K562 (cell line): ENCODE measurements at regions not wholly inside any gene's neighbourhood (a gene's known extent, or its start where the extent isn't known, plus 50 kb on each side); places are given as distances from the start of the nearest gene placed in this dataset.
A peak's percentile ranks its signal among the peaks of the same experiment; 100 is the strongest.

Experiments
- ATAC-seq: fragments of 200-7000 bp; cut with Tn5 transposase; 3 replicates; pipeline ENCODE4 v1.9.1; 2020; ENCODE audit warnings: moderate library complexity
- BruUV-seq: library from RNA; stranded (reverse); fragments of 400-500 nt; replicated peaks from 2 replicates; lab custom pipeline; 2021; lab: Mats Ljungman, UMichigan
- CTCF ChIA-PET: fragments of 300-600 bp; formaldehyde crosslinking; extraction: SDS; loops from one replicate; lab custom pipeline; 2021; ENCODE audit warnings: low intra/inter-chr PET ratio; lab: Yijun Ruan, JAX
- POLR2A ChIA-PET: fragments of 300-600, 350-650 bp; sonication (Branson Sonifier 250); formaldehyde crosslinking; extraction: SDS; loops from one replicate; lab custom pipeline; 2021; ENCODE audit warnings: antibody characterized with exemption, inconsistent platforms; lab: Yijun Ruan, JAX
- DNase-seq, 4 experiments: peaks; one replicate each; pipeline versions ENCODE4 v3.0.0 to v3.0.0-alpha.2; 2011 to 2018; ENCODE audit warnings: low spot score in 3 of 4, mixed read lengths in 3 of 4; ENCODE audit errors: extremely low read depth in 1 of 4
- FAIRE-seq: peaks from 2 replicates; lab custom pipeline; 2011; peaks lifted over from hg19 to GRCh38; lab: Jason Lieb, UNC
- H2AFZ ChIP-seq: 2 replicates; pipeline ENCODE4 v1.6.0; 2011; ENCODE audit warnings: low read depth, low read length, control low read depth, inconsistent platforms
- H3K27ac ChIP-seq: fragments of 200-600 bp; 3 replicates; pipeline ENCODE4 v1.8.0; 2011; ENCODE audit warnings: low read depth, mild to moderate bottlenecking, control low read depth, inconsistent platforms, low read length, moderate library complexity, mixed read lengths; ENCODE audit errors: extremely low read depth
- H3K27me3 ChIP-seq, 2 experiments: fragments of 300-600 bp in 1 of 2; 2 replicates in 1 of 2; 3 replicates in 1 of 2; pipeline versions ENCODE4 v1.6.0 to v1.8.0; 2011; ENCODE audit warnings: inconsistent platforms in 2 of 2, low read length in 2 of 2, mild to moderate bottlenecking in 1 of 2, mixed read lengths in 1 of 2, moderate library complexity in 1 of 2; ENCODE audit not compliant: control insufficient read depth in 2 of 2, insufficient read depth in 2 of 2
- H3K36me3 ChIP-seq: fragments of 300-600 bp; 3 replicates; pipeline ENCODE4 v1.8.0; 2011; ENCODE audit warnings: mild to moderate bottlenecking, low read length, inconsistent platforms; ENCODE audit not compliant: control insufficient read depth, insufficient read depth
- H3K4me1 ChIP-seq, 2 experiments: fragments of 200-600 bp in 1 of 2; replicated peaks in 1 of 2; 2 replicates in 1 of 2; 3 replicates in 1 of 2; pipeline versions ENCODE4 v1.5.1 to v1.8.0; 2011; ENCODE audit warnings: inconsistent platforms in 2 of 2, low read length in 2 of 2, mild to moderate bottlenecking in 1 of 2, mixed read lengths in 1 of 2, moderate library complexity in 1 of 2; ENCODE audit not compliant: control insufficient read depth in 2 of 2, insufficient read depth in 2 of 2
- H3K4me2 ChIP-seq: 2 replicates; pipeline ENCODE4 v1.6.1; 2011; ENCODE audit warnings: low read length, control low read depth, inconsistent platforms, mixed read lengths; ENCODE audit not compliant: insufficient read depth
- H3K4me3 ChIP-seq: fragments of 200-600 bp; sonication (generic), shearing (Covaris generic); 2 replicates; pipeline ENCODE4 v1.5.1; 2016; ENCODE audit warnings: control low read depth, inconsistent platforms
- H3K79me2 ChIP-seq: fragments of 200-600 bp; 3 replicates; pipeline ENCODE4 v1.8.0; 2011; ENCODE audit warnings: low read length, inconsistent platforms; ENCODE audit not compliant: control insufficient read depth, insufficient read depth
- H3K9ac ChIP-seq, 2 experiments: 2 replicates each; pipeline versions ENCODE4 v1.6.0 to v1.6.1; 2011; ENCODE audit warnings: low read depth in 2 of 2, low read length in 2 of 2, control low read depth in 1 of 2, inconsistent platforms in 1 of 2, mild to moderate bottlenecking in 1 of 2, mixed read lengths in 1 of 2; ENCODE audit not compliant: insufficient read depth in 1 of 2
- H3K9me1 ChIP-seq: one replicate; pipeline ENCODE4 v1.6.0; 2011; ENCODE audit warnings: inconsistent platforms, mild to moderate bottlenecking, low read length, moderate library complexity; ENCODE audit not compliant: control insufficient read depth, insufficient read depth
- H3K9me3 ChIP-seq: replicated peaks from 2 replicates; pipeline ENCODE4 v1.5.1; 2011; ENCODE audit warnings: low read depth, low read length, inconsistent platforms; ENCODE audit not compliant: control insufficient read depth, insufficient read depth
- H4K20me1 ChIP-seq: replicated peaks from 2 replicates; pipeline ENCODE4 v1.6.1; 2011; ENCODE audit warnings: low read length, inconsistent platforms, mixed read lengths; ENCODE audit not compliant: control insufficient read depth, insufficient read depth
- ELF4 ChIP-seq: fragments of 450-650 bp; formaldehyde crosslinking; IDR thresholded peaks from 2 replicates; pipeline ENCODE4 v1.4.0; 2022; ENCODE audit warnings: missing genetic modification characterization
- WGBS: fragments of 100-300 bp; shearing (Covaris generic); methylation state at CpG from one replicate; pipeline ENCODE4 v1.1.6; 2016; ENCODE audit warnings: low coverage, mixed read lengths; ENCODE audit not compliant: insufficient coverage; ENCODE audit errors: missing lambda C conversion rate; 5-methylcytosine and 5-hydroxymethylcytosine counted together
- in situ Hi-C: fragments of 300-500 bp; cut with MboI; formaldehyde crosslinking; loops from 4 replicates; pipeline ENCODE4 v1.15.0; 2018; ENCODE audit warnings: inconsistent platforms, mixed read lengths
- intact Hi-C: fragments of 100-400 bp; cut with micrococcal nuclease; formaldehyde crosslinking; loops from 2 replicates; pipeline ENCODE4 v1.14.2; 2022
- TF ChIP-seq, protein P1 (sequence below), 3 experiments: fragments of 200-800 bp in 1 of 3; fragments of 250-450 bp in 1 of 3; fragments of 450-650 bp in 1 of 3; sonication (Bioruptor Pico) in 1 of 3; sonication (Bioruptor generic) in 1 of 3; formaldehyde crosslinking in 1 of 3; IDR thresholded peaks; 2 replicates each; pipeline versions ENCODE4 v1.6.1 to v1.8.0; 2016 to 2022; ENCODE audit warnings: mild to moderate bottlenecking in 2 of 3, missing genetic modification characterization in 2 of 3, missing compliant biosample characterization in 1 of 3, moderate library complexity in 1 of 3
- TF ChIP-seq, protein P2 (sequence below): fragments of 200-800 bp; sonication (Bioruptor generic); IDR thresholded peaks from 2 replicates; pipeline ENCODE4 v1.6.1; 2017; ENCODE audit warnings: missing genetic modification characterization, missing compliant biosample characterization

DNA sequence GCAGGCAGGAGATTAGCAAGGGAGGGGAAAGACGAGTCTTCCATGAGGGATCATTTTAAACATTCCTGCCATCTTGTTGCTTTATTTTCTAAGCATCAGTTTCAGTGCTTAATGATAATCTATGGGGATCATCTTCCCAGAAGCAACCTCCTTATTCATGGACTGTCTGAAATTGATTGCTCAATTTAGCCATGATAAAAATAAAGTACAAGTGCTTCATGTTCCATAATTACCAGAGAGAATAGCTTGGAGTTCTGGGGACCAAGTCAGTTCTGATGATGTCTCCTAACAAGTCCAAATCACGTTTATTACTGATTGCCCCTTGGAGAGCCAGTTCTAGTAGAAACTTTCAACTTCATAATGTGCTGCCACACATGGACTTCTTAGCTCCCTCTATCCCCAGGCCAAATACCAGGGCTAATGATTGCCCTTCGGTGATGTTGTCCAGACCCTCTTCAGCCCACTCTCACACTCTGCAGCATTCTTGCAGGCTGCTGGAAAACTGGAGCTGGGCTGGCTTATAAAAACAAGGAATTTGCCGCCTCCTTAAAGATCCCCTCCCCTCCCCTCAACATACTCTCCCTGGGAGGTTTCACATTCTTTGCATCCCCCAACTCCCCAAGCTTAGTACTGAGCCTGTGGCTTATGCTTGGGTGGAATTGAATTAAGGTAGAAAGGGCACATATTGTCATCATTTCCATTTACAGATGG lies 222.1 kb upstream of the ADAMTS9 start:
- ATAC-seq: no peak
- intact Hi-C loops: loop anchor here (10.0 kb wide), 1 partner anchor 125 kb away; no protein-coding TSS in a partner anchor
- H3K9ac ChIP-seq: no peak overlapping the region
- no peaks in the 10 kb centered on the region for H3K36me3 ChIP-seq
- POLR2A ChIA-PET: no interaction called here
- FAIRE-seq: no peak
- H3K4me1 ChIP-seq: peaks cover 0 to 8% of the 10 kb centered on the region in 2 experiments; a peak in 2 of 5 replicates
- 30% methylated on average over 4 of the region's 4 CpGs for WGBS
- no peak overlapping the region for H2AFZ ChIP-seq
- H3K4me2 ChIP-seq: no peak overlapping the region
- no peak overlapping the region for H3K4me3 ChIP-seq
- DNase-seq: no peak
- H4K20me1 ChIP-seq: no peaks in the 10 kb centered on the region
- in situ Hi-C loops: no loop called here
- no peaks in the 10 kb centered on the region for H3K9me1 ChIP-seq
- CTCF ChIA-PET: no interaction called here
- H3K27ac ChIP-seq: no peak overlapping the region
- H3K79me2 ChIP-seq: no peaks in the 10 kb centered on the region
- BruUV-seq: no TSS peak
- TF ChIP-seq, protein P1, sequence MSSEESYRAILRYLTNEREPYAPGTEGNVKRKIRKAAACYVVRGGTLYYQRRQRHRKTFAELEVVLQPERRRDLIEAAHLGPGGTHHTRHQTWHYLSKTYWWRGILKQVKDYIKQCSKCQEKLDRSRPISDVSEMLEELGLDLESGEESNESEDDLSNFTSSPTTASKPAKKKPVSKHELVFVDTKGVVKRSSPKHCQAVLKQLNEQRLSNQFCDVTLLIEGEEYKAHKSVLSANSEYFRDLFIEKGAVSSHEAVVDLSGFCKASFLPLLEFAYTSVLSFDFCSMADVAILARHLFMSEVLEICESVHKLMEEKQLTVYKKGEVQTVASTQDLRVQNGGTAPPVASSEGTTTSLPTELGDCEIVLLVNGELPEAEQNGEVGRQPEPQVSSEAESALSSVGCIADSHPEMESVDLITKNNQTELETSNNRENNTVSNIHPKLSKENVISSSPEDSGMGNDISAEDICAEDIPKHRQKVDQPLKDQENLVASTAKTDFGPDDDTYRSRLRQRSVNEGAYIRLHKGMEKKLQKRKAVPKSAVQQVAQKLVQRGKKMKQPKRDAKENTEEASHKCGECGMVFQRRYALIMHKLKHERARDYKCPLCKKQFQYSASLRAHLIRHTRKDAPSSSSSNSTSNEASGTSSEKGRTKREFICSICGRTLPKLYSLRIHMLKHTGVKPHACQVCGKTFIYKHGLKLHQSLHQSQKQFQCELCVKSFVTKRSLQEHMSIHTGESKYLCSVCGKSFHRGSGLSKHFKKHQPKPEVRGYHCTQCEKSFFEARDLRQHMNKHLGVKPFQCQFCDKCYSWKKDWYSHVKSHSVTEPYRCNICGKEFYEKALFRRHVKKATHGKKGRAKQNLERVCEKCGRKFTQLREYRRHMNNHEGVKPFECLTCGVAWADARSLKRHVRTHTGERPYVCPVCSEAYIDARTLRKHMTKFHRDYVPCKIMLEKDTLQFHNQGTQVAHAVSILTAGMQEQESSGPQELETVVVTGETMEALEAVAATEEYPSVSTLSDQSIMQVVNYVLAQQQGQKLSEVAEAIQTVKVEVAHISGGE (CRISPR knock-in tag; IDR thresholded peaks at IDR 0.05): peak in 1 of 3 experiments; percentile 10; a peak in 1 of 6 replicates
- TF ChIP-seq, protein P2, sequence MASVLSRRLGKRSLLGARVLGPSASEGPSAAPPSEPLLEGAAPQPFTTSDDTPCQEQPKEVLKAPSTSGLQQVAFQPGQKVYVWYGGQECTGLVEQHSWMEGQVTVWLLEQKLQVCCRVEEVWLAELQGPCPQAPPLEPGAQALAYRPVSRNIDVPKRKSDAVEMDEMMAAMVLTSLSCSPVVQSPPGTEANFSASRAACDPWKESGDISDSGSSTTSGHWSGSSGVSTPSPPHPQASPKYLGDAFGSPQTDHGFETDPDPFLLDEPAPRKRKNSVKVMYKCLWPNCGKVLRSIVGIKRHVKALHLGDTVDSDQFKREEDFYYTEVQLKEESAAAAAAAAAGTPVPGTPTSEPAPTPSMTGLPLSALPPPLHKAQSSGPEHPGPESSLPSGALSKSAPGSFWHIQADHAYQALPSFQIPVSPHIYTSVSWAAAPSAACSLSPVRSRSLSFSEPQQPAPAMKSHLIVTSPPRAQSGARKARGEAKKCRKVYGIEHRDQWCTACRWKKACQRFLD: no peak
- no peak for TF ChIP-seq ELF4 (CRISPR knock-in tag)
- H3K27me3 ChIP-seq: no peaks in the 10 kb centered on the region
- H3K9me3 ChIP-seq: no peaks in the 10 kb centered on the region
